ENCODE measurements at regions not wholly inside any gene's neighbourhood (a gene's known extent, or its start where the extent isn't known, plus 50 kb on each side); places are given as distances from the start of the nearest gene placed in this dataset.

GRCh38 chr21:41689289-41689583 is 77.6 kb downstream of the RIPK4 start:
- TF ChIP-seq CTCF (IDR thresholded peaks at IDR 0.05; ENCODE audit: low read depth, low read length) (no peak), POLR2A (IDR thresholded peaks at IDR 0.05; ENCODE audit: extremely low read depth, insufficient read length) (no peak), MAX (IDR thresholded peaks at IDR 0.05; ENCODE audit: low read depth, low read length) (no peak), MYC (IDR thresholded peaks at IDR 0.05; ENCODE audit: low read depth, low read length) (no peak)
- DNase-seq (ENCODE audit: low read depth) = no peak

GRCh38 chr21:41687633-41688032 is 79.2 kb downstream of the RIPK4 start:
- DNase-seq (ENCODE audit: low read depth) = no peak
- no peak overlapping the region for H3K4me3 ChIP-seq (ENCODE audit: low read depth, low read length)
- TF ChIP-seq POLR2A (IDR thresholded peaks at IDR 0.05; ENCODE audit: extremely low read depth, insufficient read length) (no peak), CTCF (IDR thresholded peaks at IDR 0.05; ENCODE audit: low read depth, low read length) (no peak), MAX (IDR thresholded peaks at IDR 0.05; ENCODE audit: low read depth, low read length) (no peak), MYC (IDR thresholded peaks at IDR 0.05; ENCODE audit: low read depth, low read length) (no peak)

More at GRCh38 chr21:41689289-41689583, 77.6 kb downstream of the RIPK4 start:
- no peak overlapping the region for H3K4me3 ChIP-seq (ENCODE audit: low read depth, low read length)

- TF ChIP-seq MYC (IDR thresholded peaks at IDR 0.05; ENCODE audit: low read depth, low read length) = no peak
- no peak for TF ChIP-seq MAX (IDR thresholded peaks at IDR 0.05; ENCODE audit: low read depth, low read length)
- TF ChIP-seq POLR2A (IDR thresholded peaks at IDR 0.05; ENCODE audit: extremely low read depth, insufficient read length) = no peak
- TF ChIP-seq CTCF (IDR thresholded peaks at IDR 0.05; ENCODE audit: low read depth, low read length) = no peak
- H3K4me3 ChIP-seq (ENCODE audit: low read depth, low read length) = no peak overlapping the region
- no peak for DNase-seq (ENCODE audit: low read depth)
Measured at GRCh38 chr21:41686664-41687063, 80.2 kb downstream of the RIPK4 start.

GRCh38 chr21:41685511-41686149 is 81.2 kb downstream of the RIPK4 start:
- TF ChIP-seq MYC (IDR thresholded peaks at IDR 0.05; ENCODE audit: low read depth, low read length) (no peak), MAX (IDR thresholded peaks at IDR 0.05; ENCODE audit: low read depth, low read length) (no peak), CTCF (IDR thresholded peaks at IDR 0.05; ENCODE audit: low read depth, low read length) (no peak), POLR2A (IDR thresholded peaks at IDR 0.05; ENCODE audit: extremely low read depth, insufficient read length) (no peak)
- no peak overlapping the region for H3K4me3 ChIP-seq (ENCODE audit: low read depth, low read length)
- DNase-seq (ENCODE audit: low read depth) = no peak

- no peak overlapping the region for H3K4me3 ChIP-seq (ENCODE audit: low read depth, low read length)
- TF ChIP-seq MYC (IDR thresholded peaks at IDR 0.05; ENCODE audit: low read depth, low read length) (no peak), MAX (IDR thresholded peaks at IDR 0.05; ENCODE audit: low read depth, low read length) (no peak), CTCF (IDR thresholded peaks at IDR 0.05; ENCODE audit: low read depth, low read length) (no peak), POLR2A (IDR thresholded peaks at IDR 0.05; ENCODE audit: extremely low read depth, insufficient read length) (no peak)
- DNase-seq (ENCODE audit: low read depth) = no peak
Measured at GRCh38 chr21:41684381-41685245, 82.2 kb downstream of the RIPK4 start.

Measured in NB4 (cell line).